Lower leg skin (tissue), 3 donors: ENCODE measurements at regions not wholly inside any gene's neighbourhood (a gene's known extent, or its start where the extent isn't known, plus 50 kb on each side); places are given as distances from the start of the nearest gene placed in this dataset.

Source experiments
- POLR2A ChIP-seq, 2 donors: fragments of 450-650 bp; IDR thresholded peaks; one replicate each; pipeline ENCODE4 v1.6.1; 2016 to 2017; ENCODE audit warnings: antibody characterized with exemption in 2 of 2, mild to moderate bottlenecking in 1 of 2, moderate library complexity in 1 of 2
- TF ChIP-seq, protein P1 (sequence below), 3 donors: fragments of 450-650 bp; IDR thresholded peaks; one replicate each; pipeline ENCODE4 v1.5.1; 2016; ENCODE audit warnings: antibody characterized with exemption in 3 of 3, mild to moderate bottlenecking in 3 of 3, moderate library complexity in 2 of 3

DNA sequence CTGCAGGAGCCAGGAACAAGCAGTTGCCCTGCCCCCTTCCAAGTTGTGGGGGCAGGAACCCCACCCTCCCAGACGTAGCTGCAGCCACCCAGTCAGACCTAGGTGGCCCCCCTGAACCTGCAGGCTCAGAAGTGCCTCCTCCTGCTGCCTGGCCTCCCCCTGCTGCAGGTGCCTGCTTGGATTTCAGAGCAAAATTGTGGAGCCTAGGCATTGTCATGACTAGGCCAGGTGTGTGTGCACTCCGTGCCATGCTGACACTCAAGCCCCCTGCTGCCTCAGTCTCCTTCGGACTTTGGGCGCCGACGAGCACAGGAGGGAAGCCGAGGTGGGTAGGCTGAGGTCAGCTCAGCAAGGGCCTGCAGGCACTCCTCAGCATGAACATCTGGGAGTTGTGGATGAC, 733.9 kb upstream of the ZWINT start:
- TF ChIP-seq, protein P1, sequence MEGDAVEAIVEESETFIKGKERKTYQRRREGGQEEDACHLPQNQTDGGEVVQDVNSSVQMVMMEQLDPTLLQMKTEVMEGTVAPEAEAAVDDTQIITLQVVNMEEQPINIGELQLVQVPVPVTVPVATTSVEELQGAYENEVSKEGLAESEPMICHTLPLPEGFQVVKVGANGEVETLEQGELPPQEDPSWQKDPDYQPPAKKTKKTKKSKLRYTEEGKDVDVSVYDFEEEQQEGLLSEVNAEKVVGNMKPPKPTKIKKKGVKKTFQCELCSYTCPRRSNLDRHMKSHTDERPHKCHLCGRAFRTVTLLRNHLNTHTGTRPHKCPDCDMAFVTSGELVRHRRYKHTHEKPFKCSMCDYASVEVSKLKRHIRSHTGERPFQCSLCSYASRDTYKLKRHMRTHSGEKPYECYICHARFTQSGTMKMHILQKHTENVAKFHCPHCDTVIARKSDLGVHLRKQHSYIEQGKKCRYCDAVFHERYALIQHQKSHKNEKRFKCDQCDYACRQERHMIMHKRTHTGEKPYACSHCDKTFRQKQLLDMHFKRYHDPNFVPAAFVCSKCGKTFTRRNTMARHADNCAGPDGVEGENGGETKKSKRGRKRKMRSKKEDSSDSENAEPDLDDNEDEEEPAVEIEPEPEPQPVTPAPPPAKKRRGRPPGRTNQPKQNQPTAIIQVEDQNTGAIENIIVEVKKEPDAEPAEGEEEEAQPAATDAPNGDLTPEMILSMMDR (IDR thresholded peaks at IDR 0.05): no peak
- no peak for TF ChIP-seq POLR2A (IDR thresholded peaks at IDR 0.05)
